ENCODE measurements at regions not wholly inside any gene's neighbourhood (a gene's known extent, or its start where the extent isn't known, plus 50 kb on each side); places are given as distances from the start of the nearest gene placed in this dataset.
A peak's percentile ranks its signal among the peaks of the same experiment; 100 is the strongest.

DNA sequence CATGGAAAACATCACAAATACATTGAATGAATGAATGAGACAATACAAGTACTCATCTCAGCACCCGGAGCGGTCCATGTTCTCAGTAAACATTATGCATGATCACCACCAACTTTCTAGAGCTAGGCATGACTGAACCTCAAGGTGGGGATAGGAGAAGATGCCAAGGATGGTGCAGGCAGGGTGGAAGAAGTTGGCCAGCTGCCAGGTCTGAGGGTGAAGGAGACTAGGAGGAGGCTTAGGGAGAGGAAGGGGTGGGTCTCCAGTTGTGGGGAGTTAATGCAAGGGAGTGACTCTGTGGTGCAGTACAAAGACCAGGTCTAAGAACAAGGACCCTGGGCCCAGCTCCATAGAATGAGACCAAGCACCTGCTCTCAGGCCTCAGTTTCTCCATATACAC, 91.7 kb downstream of the MATN1 start:
- Mint-ChIP-seq H3K9me3 (peaks cover 11% of the 10 kb centered on the region), H3K4me3 (no peak overlapping the region), H3K27ac (no peak overlapping the region), H3K36me3 (ENCODE audit: low read depth) (no peaks in the 10 kb centered on the region), H3K4me1 (no peaks in the 10 kb centered on the region), H3K27me3 (ENCODE audit: insufficient read depth) (peaks cover 11% of the 10 kb centered on the region)
- no peaks in the 10 kb centered on the region for H3K27me3 ChIP-seq (ENCODE audit: control insufficient read depth, insufficient read depth, low read length, poor library complexity, severe bottlenecking)
- H3K9me3 ChIP-seq (ENCODE audit: control insufficient read depth, low read length): peaks cover 14% of the 10 kb centered on the region
- 90 to 91% methylated on average over 2 of the region's 2 CpGs for WGBS, 2 experiments (ENCODE audit: insufficient coverage in 1 of 2, insufficient read length in 1 of 2)
- H3K27ac ChIP-seq (ENCODE audit: low read depth, low read length): no peak overlapping the region
- no peak overlapping the region for H3K9ac ChIP-seq (ENCODE audit: extremely low read depth, low read length, poor library complexity, severe bottlenecking)
- TF ChIP-seq, protein P1, sequence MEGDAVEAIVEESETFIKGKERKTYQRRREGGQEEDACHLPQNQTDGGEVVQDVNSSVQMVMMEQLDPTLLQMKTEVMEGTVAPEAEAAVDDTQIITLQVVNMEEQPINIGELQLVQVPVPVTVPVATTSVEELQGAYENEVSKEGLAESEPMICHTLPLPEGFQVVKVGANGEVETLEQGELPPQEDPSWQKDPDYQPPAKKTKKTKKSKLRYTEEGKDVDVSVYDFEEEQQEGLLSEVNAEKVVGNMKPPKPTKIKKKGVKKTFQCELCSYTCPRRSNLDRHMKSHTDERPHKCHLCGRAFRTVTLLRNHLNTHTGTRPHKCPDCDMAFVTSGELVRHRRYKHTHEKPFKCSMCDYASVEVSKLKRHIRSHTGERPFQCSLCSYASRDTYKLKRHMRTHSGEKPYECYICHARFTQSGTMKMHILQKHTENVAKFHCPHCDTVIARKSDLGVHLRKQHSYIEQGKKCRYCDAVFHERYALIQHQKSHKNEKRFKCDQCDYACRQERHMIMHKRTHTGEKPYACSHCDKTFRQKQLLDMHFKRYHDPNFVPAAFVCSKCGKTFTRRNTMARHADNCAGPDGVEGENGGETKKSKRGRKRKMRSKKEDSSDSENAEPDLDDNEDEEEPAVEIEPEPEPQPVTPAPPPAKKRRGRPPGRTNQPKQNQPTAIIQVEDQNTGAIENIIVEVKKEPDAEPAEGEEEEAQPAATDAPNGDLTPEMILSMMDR (conservative IDR thresholded peaks at IDR 0.05): no peak
- no peaks in the 10 kb centered on the region for H3K4me1 ChIP-seq (ENCODE audit: control insufficient read depth, insufficient read depth, low read length)
- no peak for DNase-seq
- H3K4me3 ChIP-seq (ENCODE audit: low read length): no peak overlapping the region
- no peaks in the 10 kb centered on the region for H3K36me3 ChIP-seq (ENCODE audit: control insufficient read depth, insufficient read depth, low read length)

DNA sequence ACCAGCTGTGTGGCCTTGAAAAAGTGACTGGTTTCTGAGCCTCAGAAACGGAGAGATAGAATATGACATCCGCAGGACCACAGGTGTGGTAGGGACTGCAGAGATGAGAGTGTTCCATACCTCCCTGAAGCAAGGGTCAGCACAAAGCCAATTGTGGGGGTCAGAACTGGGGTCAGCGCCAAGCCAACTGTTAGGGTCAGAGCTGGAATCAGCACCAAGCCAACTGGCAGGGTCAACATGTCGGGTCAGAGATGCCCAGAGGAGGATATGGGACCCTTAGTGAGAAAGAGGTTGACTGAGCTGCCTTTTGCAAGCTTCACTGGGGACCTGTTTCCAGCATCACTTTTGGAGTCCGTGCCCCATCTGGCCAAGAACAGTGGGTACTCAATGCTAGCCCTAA, 93.9 kb downstream of the MATN1 start:
- Mint-ChIP-seq H3K9me3 (peaks cover 20% of the 10 kb centered on the region), H3K36me3 (ENCODE audit: low read depth) (no peaks in the 10 kb centered on the region), H3K27ac (no peak overlapping the region), H3K4me1 (no peaks in the 10 kb centered on the region), H3K4me3 (no peak overlapping the region), H3K27me3 (ENCODE audit: insufficient read depth) (peaks cover 11% of the 10 kb centered on the region)
- TF ChIP-seq, protein P1 (conservative IDR thresholded peaks at IDR 0.05): no peak
- H3K9me3 ChIP-seq (ENCODE audit: control insufficient read depth, low read length): peaks cover 23% of the 10 kb centered on the region
- no peak overlapping the region for H3K4me3 ChIP-seq (ENCODE audit: low read length)
- no peak overlapping the region for H3K27ac ChIP-seq (ENCODE audit: low read depth, low read length)
- DNase-seq: peak; percentile 20
- no peaks in the 10 kb centered on the region for H3K36me3 ChIP-seq (ENCODE audit: control insufficient read depth, insufficient read depth, low read length)
- no peaks in the 10 kb centered on the region for H3K27me3 ChIP-seq (ENCODE audit: control insufficient read depth, insufficient read depth, low read length, poor library complexity, severe bottlenecking)
- H3K4me1 ChIP-seq (ENCODE audit: control insufficient read depth, insufficient read depth, low read length): no peaks in the 10 kb centered on the region
- no peak overlapping the region for H3K9ac ChIP-seq (ENCODE audit: extremely low read depth, low read length, poor library complexity, severe bottlenecking)
- WGBS, 2 experiments (ENCODE audit: insufficient coverage in 1 of 2, insufficient read length in 1 of 2): 90 to 92% methylated on average over 3 to 5 of the region's 5 CpGs

DNA sequence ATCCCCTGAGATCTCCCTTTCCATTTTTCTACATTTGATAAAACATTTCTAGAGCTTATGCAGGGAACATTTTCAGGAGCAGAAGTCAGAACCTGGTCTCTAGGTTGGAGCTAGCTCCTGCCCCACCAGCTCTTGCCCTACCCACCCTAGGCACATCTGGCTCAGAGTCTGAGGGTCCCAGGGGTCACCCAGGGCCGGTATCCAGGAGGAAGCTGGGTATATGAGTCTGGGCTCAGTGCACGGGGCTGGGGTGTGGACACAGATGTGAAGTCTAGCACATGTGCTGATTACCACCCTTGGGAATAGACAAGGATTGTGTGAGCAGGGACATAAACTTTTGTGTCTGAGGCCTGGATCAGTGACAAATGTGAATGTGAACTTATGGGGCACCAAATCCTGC, 95.4 kb downstream of the MATN1 start:
- no peaks in the 10 kb centered on the region for H3K36me3 ChIP-seq (ENCODE audit: control insufficient read depth, insufficient read depth, low read length)
- 83 to 88% methylated on average over 2 of the region's 2 CpGs for WGBS, 2 experiments (ENCODE audit: insufficient coverage in 1 of 2, insufficient read length in 1 of 2)
- Mint-ChIP-seq H3K9me3 (peaks cover 29% of the 10 kb centered on the region), H3K4me3 (no peak overlapping the region), H3K36me3 (ENCODE audit: low read depth) (no peaks in the 10 kb centered on the region), H3K27me3 (ENCODE audit: insufficient read depth) (peaks cover 11% of the 10 kb centered on the region), H3K27ac (no peak overlapping the region), H3K4me1 (no peaks in the 10 kb centered on the region)
- TF ChIP-seq, protein P1 (conservative IDR thresholded peaks at IDR 0.05): no peak
- H3K4me1 ChIP-seq (ENCODE audit: control insufficient read depth, insufficient read depth, low read length): no peaks in the 10 kb centered on the region
- peaks cover 37% of the 10 kb centered on the region for H3K9me3 ChIP-seq (ENCODE audit: control insufficient read depth, low read length)
- H3K9ac ChIP-seq (ENCODE audit: extremely low read depth, low read length, poor library complexity, severe bottlenecking): no peak overlapping the region
- DNase-seq: no peak
- no peak overlapping the region for H3K4me3 ChIP-seq (ENCODE audit: low read length)
- no peaks in the 10 kb centered on the region for H3K27me3 ChIP-seq (ENCODE audit: control insufficient read depth, insufficient read depth, low read length, poor library complexity, severe bottlenecking)
- no peak overlapping the region for H3K27ac ChIP-seq (ENCODE audit: low read depth, low read length)

Measured in endodermal cell (in vitro differentiated cells).